Mesenchymal stem cell (in vitro differentiated cells and primary cell): ENCODE measurements at regions not wholly inside any gene's neighbourhood (a gene's known extent, or its start where the extent isn't known, plus 50 kb on each side); places are given as distances from the start of the nearest gene placed in this dataset.
A peak's percentile ranks its signal among the peaks of the same experiment; 100 is the strongest.

ENCODE experiments used
- DNase-seq: peaks from one replicate; pipeline ENCODE4 v3.0.0-alpha.2; 2013
- H2AFZ ChIP-seq: one replicate; pipeline ENCODE4 v1.6.1; 2013; ENCODE audit warnings: low read depth, mild to moderate bottlenecking, control low read depth, inconsistent platforms, low read length, moderate library complexity
- H2AK5ac ChIP-seq: 2 replicates; pipeline ENCODE4 v1.6.1; 2013; ENCODE audit warnings: low read length, moderate library complexity, mild to moderate bottlenecking, inconsistent platforms; ENCODE audit not compliant: severe bottlenecking
- H2BK120ac ChIP-seq: one replicate; pipeline ENCODE4 v1.6.1; 2013; ENCODE audit warnings: low read depth, mild to moderate bottlenecking, inconsistent platforms, low read length, moderate library complexity
- H2BK12ac ChIP-seq, 2 experiments: one replicate each; pipeline ENCODE4 v1.6.1; 2013; ENCODE audit warnings: inconsistent platforms in 2 of 2, low read length in 2 of 2, mild to moderate bottlenecking in 2 of 2, moderate library complexity in 2 of 2, control low read depth in 1 of 2
- H2BK15ac ChIP-seq: one replicate; pipeline ENCODE4 v1.6.1; 2013; ENCODE audit warnings: mild to moderate bottlenecking, low read depth, inconsistent platforms; ENCODE audit not compliant: poor library complexity, severe bottlenecking
- H2BK5ac ChIP-seq: 2 replicates; pipeline ENCODE4 v1.6.1; 2013; ENCODE audit warnings: low read depth, mild to moderate bottlenecking, low read length, control low read depth, inconsistent platforms; ENCODE audit not compliant: poor library complexity, severe bottlenecking
- H3K14ac ChIP-seq, 2 experiments: one replicate each; pipeline ENCODE4 v1.6.1; 2013; ENCODE audit warnings: inconsistent platforms in 2 of 2, low read length in 2 of 2, control low read depth in 1 of 2, mild to moderate bottlenecking in 1 of 2, moderate library complexity in 1 of 2
- H3K18ac ChIP-seq, 2 experiments: one replicate each; pipeline ENCODE4 v1.6.1; 2013; ENCODE audit warnings: inconsistent platforms in 2 of 2, low read length in 2 of 2, control low read depth in 1 of 2, low read depth in 1 of 2, mild to moderate bottlenecking in 1 of 2
- H3K23ac ChIP-seq, 2 experiments: one replicate each; pipeline ENCODE4 v1.6.1; 2013; ENCODE audit warnings: inconsistent platforms in 2 of 2, low read length in 2 of 2, mild to moderate bottlenecking in 2 of 2, moderate library complexity in 2 of 2, control low read depth in 1 of 2
- H3K27ac ChIP-seq: 2 replicates; pipeline ENCODE4 v1.5.1; 2013; ENCODE audit warnings: mild to moderate bottlenecking, moderate library complexity, low read length, control low read depth, inconsistent platforms; ENCODE audit not compliant: poor library complexity, severe bottlenecking
- H3K27me3 ChIP-seq, 2 experiments: 2 replicates each; pipeline versions ENCODE4 v1.6.1 to v1.7.0; 2013; ENCODE audit warnings: low read length in 2 of 2, mild to moderate bottlenecking in 2 of 2, moderate library complexity in 2 of 2, control low read depth in 1 of 2, inconsistent platforms in 1 of 2; ENCODE audit not compliant: control insufficient read depth in 1 of 2, insufficient read depth in 1 of 2
- H3K36me3 ChIP-seq, 2 experiments: 2 replicates each; pipeline versions ENCODE4 v1.6.1 to v1.7.0; 2013; ENCODE audit warnings: low read length in 2 of 2, control low read depth in 1 of 2, inconsistent platforms in 1 of 2, low read depth in 1 of 2, mild to moderate bottlenecking in 1 of 2; ENCODE audit not compliant: insufficient read depth in 2 of 2, control insufficient read depth in 1 of 2
- H3K4ac ChIP-seq, 2 experiments: one replicate each; pipeline ENCODE4 v1.6.1; 2013; ENCODE audit warnings: inconsistent platforms in 2 of 2, low read length in 2 of 2, mild to moderate bottlenecking in 2 of 2, moderate library complexity in 2 of 2, control low read depth in 1 of 2, low read depth in 1 of 2
- H3K4me1 ChIP-seq: 2 replicates; pipeline ENCODE4 v1.6.1; 2013; ENCODE audit warnings: low read depth, low read length, control low read depth; ENCODE audit not compliant: control insufficient read depth, insufficient read depth
- H3K4me2 ChIP-seq: 2 replicates; pipeline ENCODE4 v1.6.1; 2013; ENCODE audit warnings: low read length, mild to moderate bottlenecking, inconsistent platforms; ENCODE audit not compliant: poor library complexity, severe bottlenecking
- H3K4me3 ChIP-seq, 2 experiments: 2 replicates each; pipeline versions ENCODE4 v1.5.1 to v1.7.0; 2013; ENCODE audit warnings: low read length in 2 of 2, mild to moderate bottlenecking in 2 of 2, control low read depth in 1 of 2, low read depth in 1 of 2; ENCODE audit not compliant: insufficient read depth in 1 of 2
- H3K79me1 ChIP-seq: replicated peaks from 2 replicates; pipeline ENCODE4 v1.6.1; 2013; ENCODE audit warnings: mild to moderate bottlenecking, control low read depth, low read length, inconsistent platforms; ENCODE audit not compliant: poor library complexity, severe bottlenecking
- H3K9ac ChIP-seq: 2 replicates; pipeline ENCODE4 v1.7.0; 2013; ENCODE audit warnings: mild to moderate bottlenecking, low read length, moderate library complexity
- H3K9me3 ChIP-seq: 2 replicates; pipeline ENCODE4 v1.7.0; 2013; ENCODE audit warnings: mild to moderate bottlenecking, low read length; ENCODE audit not compliant: control insufficient read depth
- H4K8ac ChIP-seq: one replicate; pipeline ENCODE4 v1.6.1; 2013; ENCODE audit warnings: inconsistent platforms, mild to moderate bottlenecking, low read length, moderate library complexity
- H4K91ac ChIP-seq: one replicate; pipeline ENCODE4 v1.6.1; 2013; ENCODE audit warnings: mild to moderate bottlenecking, low read length, inconsistent platforms
- WGBS: methylation state at CpG from one replicate; pipeline ENCODE4 v1.1.7; 2013; ENCODE audit warnings: mixed read lengths; 5-methylcytosine and 5-hydroxymethylcytosine counted together

DNA sequence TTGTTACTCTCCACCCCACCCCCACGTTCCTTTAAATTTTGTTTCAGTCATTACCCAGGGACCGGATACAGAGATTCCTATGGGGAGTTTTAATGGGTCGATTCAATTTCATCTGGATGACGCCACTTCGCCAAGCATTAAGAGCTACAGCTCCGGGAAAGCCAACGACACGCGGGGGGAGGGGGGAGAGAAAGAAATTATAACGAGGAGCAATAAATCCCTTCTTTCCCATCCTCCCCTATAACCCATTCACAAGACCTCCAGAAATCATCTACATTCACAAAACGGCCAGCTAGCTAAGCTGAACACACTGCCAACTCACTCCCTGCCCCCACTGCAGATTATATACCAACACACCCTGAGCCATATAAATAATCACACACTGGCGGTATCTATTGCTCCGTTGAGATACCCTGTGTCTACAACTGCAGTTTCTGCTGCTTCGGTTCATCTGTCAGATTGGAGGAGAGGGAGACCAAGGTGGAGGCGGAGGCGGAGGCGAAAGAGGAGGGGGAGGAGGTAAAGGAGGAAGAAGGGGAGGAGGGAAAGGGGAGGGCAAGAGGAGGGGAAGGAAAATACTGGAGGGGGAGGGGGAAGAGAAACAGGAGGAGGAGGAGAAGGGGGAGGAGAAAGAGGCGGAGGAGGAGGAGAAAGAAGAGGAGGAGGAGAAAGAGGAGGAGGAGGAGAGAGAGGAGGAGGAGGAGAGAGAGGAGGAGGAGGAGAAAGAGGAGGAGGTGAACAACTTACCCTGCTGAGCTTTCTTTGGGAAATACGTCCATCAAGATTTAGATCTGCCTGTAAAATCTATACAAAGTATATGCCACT, 113.9 kb upstream of the VAMP7 start:
- Histone ChIP-seq H3K36me3 (no peaks in the 10 kb centered on the region), H3K9ac (peak overlapping the region; percentile 88), H2BK15ac (no peak overlapping the region), H2BK5ac (no peak overlapping the region), H2AK5ac (no peak overlapping the region), H2BK12ac (no peak overlapping the region), H3K4me1 (peaks cover 3% of the 10 kb centered on the region), H3K14ac (no peak overlapping the region), H2AFZ (no peak overlapping the region), H4K8ac (no peak overlapping the region), H2BK120ac (no peak overlapping the region), H3K18ac (no peak overlapping the region), H3K27me3 (no peaks in the 10 kb centered on the region), H4K91ac (no peak overlapping the region), H3K4me3 (peak overlapping the region; percentile 29 to 82), H3K4me2 (peak overlapping the region; percentile 66), H3K79me1 (no peaks in the 10 kb centered on the region), H3K9me3 (no peaks in the 10 kb centered on the region), H3K23ac (no peak overlapping the region), H3K4ac (no peak overlapping the region), H3K27ac (peak overlapping the region; percentile 44)
- 51% methylated on average over 17 of the region's 19 CpGs for WGBS
- DNase-seq, result peak; percentile 89

DNA sequence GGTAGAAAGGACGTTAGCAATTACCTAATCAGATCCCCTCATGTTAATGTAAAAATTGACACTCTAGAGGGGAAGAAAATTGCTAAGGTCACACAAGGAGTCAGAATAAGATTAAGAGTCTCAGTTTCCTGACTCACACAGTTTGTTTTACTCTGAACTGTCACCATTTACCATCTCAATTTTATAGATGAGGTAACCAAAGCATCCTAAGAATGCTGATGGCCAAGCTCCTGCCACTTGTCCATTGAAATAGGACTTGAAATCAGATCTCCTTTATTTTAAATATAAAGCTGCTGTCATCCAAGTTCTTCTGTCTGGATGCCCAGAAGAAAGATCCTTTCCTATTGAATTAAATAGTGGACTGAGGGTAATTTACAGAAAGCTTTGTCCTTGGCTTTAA, 114.8 kb upstream of the VAMP7 start:
- Histone ChIP-seq H3K27ac (no peak overlapping the region), H3K9me3 (no peaks in the 10 kb centered on the region), H3K4me1 (peaks cover 3% of the 10 kb centered on the region), H3K79me1 (no peaks in the 10 kb centered on the region), H3K4me2 (no peak overlapping the region), H2BK15ac (no peak overlapping the region), H3K36me3 (no peaks in the 10 kb centered on the region), H2AFZ (no peak overlapping the region), H2AK5ac (no peak overlapping the region), H3K14ac (no peak overlapping the region), H3K18ac (no peak overlapping the region), H4K91ac (no peak overlapping the region), H4K8ac (no peak overlapping the region), H3K27me3 (no peaks in the 10 kb centered on the region), H3K23ac (no peak overlapping the region), H3K9ac (peak overlapping the region; percentile 88), H2BK5ac (no peak overlapping the region), H2BK120ac (no peak overlapping the region), H2BK12ac (no peak overlapping the region), H3K4me3 (peak overlapping the region in 1 of 2 experiments; percentile 82), H3K4ac (no peak overlapping the region)
- WGBS, result no CpG with 5 or more reads among the region's 1 CpG
- DNase-seq, result peak; percentile 0

DNA sequence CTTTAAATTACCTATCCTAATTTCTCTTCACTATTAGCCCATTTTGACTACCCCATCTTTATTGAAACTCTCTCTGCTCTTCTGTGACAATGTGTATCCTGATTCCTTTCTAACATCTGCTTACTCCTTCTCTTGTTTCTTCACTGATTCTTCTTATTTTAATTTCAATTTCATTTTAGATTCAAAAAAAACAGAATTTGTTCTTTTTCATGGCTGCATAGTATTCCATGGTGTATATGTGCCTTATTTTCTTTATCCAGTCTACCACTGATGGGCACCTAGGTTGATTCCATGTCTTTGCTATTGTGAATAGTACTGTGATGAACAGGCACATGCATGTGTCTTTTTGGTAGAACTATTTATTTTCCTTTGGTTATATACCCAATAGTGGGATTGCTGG, 120.0 kb upstream of the VAMP7 start:
- no peak overlapping the region for H3K4ac ChIP-seq
- H2AK5ac ChIP-seq, result no peak overlapping the region
- no peak overlapping the region for H4K8ac ChIP-seq
- no peak overlapping the region for H3K9ac ChIP-seq
- H2BK12ac ChIP-seq, result no peak overlapping the region
- peaks cover 2% of the 10 kb centered on the region for H3K9me3 ChIP-seq
- H2AFZ ChIP-seq, result no peak overlapping the region
- no peak overlapping the region for H3K23ac ChIP-seq
- no peaks in the 10 kb centered on the region for H3K27me3 ChIP-seq
- no peak overlapping the region for H2BK5ac ChIP-seq
- H2BK15ac ChIP-seq, result no peak overlapping the region
- H3K4me3 ChIP-seq, result no peak overlapping the region
- DNase-seq, result no peak
- H3K36me3 ChIP-seq, result no peaks in the 10 kb centered on the region
- H3K79me1 ChIP-seq, result no peaks in the 10 kb centered on the region
- no peak overlapping the region for H4K91ac ChIP-seq
- H3K27ac ChIP-seq, result no peak overlapping the region
- no peak overlapping the region for H3K18ac ChIP-seq
- no peaks in the 10 kb centered on the region for H3K4me1 ChIP-seq
- H3K4me2 ChIP-seq, result no peak overlapping the region
- no peak overlapping the region for H2BK120ac ChIP-seq
- no peak overlapping the region for H3K14ac ChIP-seq

DNA sequence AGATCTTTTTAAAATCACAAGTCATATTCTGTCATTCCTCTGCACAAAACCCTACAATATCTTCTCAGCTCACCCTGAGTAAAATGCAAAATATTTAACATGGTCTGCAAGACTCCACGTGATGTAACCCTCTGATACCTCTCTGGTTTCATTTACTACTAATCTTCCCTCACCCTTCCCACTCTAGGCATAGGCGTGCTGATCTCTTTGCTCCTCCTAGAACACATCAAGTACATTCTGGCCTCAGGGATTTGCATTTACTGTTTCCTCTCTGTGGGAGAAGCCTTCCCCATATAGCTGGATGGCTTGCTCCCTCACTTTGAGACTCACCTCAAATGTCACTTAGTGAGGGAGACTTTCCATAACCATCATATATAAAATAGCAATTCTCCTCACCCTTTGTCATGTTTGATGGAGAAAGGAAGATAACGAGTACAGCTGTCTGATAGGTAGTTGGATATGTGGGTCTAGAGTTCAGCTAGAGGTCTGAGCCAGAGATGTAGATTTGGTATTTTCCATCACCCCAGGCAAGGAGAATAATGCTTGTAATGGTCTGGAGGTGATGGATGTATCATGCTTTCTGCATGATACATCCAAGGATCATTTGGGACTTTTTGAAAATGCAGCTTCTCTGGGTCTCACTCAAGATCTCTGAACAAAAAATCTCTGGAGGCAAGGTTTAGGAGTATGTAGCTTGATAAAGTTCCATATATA, 123.9 kb upstream of the VAMP7 start:
- H3K4me2 ChIP-seq, result no peak overlapping the region
- no peak overlapping the region for H2AFZ ChIP-seq
- no peak overlapping the region for H2BK12ac ChIP-seq
- no peak overlapping the region for H3K27ac ChIP-seq
- no peaks in the 10 kb centered on the region for H3K36me3 ChIP-seq
- no peak for DNase-seq
- H2AK5ac ChIP-seq, result no peak overlapping the region
- H3K18ac ChIP-seq, result no peak overlapping the region
- H3K27me3 ChIP-seq, result no peaks in the 10 kb centered on the region
- no peak overlapping the region for H3K9ac ChIP-seq
- no peak overlapping the region for H3K4me3 ChIP-seq
- no peak overlapping the region for H3K23ac ChIP-seq
- no peaks in the 10 kb centered on the region for H3K79me1 ChIP-seq
- no peak overlapping the region for H2BK15ac ChIP-seq
- no peak overlapping the region for H4K91ac ChIP-seq
- H2BK5ac ChIP-seq, result no peak overlapping the region
- no peaks in the 10 kb centered on the region for H3K4me1 ChIP-seq
- H4K8ac ChIP-seq, result no peak overlapping the region
- 54% methylated on average over 3 of the region's 3 CpGs for WGBS
- no peak overlapping the region for H3K14ac ChIP-seq
- H3K4ac ChIP-seq, result no peak overlapping the region
- H3K9me3 ChIP-seq, result peaks cover 2% of the 10 kb centered on the region
- H2BK120ac ChIP-seq, result no peak overlapping the region
